Lower lobe of right lung (tissue), 2 donors: ENCODE measurements at regions not wholly inside any gene's neighbourhood (a gene's known extent, or its start where the extent isn't known, plus 50 kb on each side); places are given as distances from the start of the nearest gene placed in this dataset.
A peak's percentile ranks its signal among the peaks of the same experiment; 100 is the strongest.

Experiments used
- ATAC-seq, 2 donors: fragments of 200-7000 bp; cut with Tn5 transposase; one replicate each; pipeline ENCODE4 v1.9.1; 2020 to 2022; ENCODE audit warnings: mild to moderate bottlenecking in 2 of 2, moderate library complexity in 2 of 2
- DNase-seq: peaks from one replicate; pipeline ENCODE4 v3.0.0-alpha.2; 2020
- H3K27ac ChIP-seq: fragments of 200-600 bp; one replicate; pipeline ENCODE4 v1.8.0; 2022
- H3K27me3 ChIP-seq: fragments of 200-600 bp; one replicate; pipeline ENCODE4 v1.8.0; 2022; ENCODE audit warnings: low read depth
- H3K36me3 ChIP-seq: fragments of 200-600 bp; one replicate; pipeline ENCODE4 v1.8.0; 2022; ENCODE audit warnings: mild to moderate bottlenecking
- H3K4me1 ChIP-seq: fragments of 200-600 bp; one replicate; pipeline ENCODE4 v1.8.0; 2022
- H3K4me3 ChIP-seq: fragments of 200-600 bp; one replicate; pipeline ENCODE4 v1.8.0; 2022; ENCODE audit warnings: mild to moderate bottlenecking
- H3K9me3 ChIP-seq: fragments of 200-600 bp; one replicate; pipeline ENCODE4 v1.8.0; 2022
- CTCF ChIP-seq: fragments of 200-600 bp; IDR thresholded peaks from one replicate; pipeline ENCODE4 v1.8.0; 2022; ENCODE audit warnings: antibody characterized with exemption, mild to moderate bottlenecking
- intact Hi-C: fragments of 100-400 bp; cut with DNase I; formaldehyde crosslinking; loops from one replicate; pipeline ENCODE4 v1.11.0; 2022
- donor health status: DM: no; HTN: yes; CAD: no; lungs with severe emphysema.

DNA sequence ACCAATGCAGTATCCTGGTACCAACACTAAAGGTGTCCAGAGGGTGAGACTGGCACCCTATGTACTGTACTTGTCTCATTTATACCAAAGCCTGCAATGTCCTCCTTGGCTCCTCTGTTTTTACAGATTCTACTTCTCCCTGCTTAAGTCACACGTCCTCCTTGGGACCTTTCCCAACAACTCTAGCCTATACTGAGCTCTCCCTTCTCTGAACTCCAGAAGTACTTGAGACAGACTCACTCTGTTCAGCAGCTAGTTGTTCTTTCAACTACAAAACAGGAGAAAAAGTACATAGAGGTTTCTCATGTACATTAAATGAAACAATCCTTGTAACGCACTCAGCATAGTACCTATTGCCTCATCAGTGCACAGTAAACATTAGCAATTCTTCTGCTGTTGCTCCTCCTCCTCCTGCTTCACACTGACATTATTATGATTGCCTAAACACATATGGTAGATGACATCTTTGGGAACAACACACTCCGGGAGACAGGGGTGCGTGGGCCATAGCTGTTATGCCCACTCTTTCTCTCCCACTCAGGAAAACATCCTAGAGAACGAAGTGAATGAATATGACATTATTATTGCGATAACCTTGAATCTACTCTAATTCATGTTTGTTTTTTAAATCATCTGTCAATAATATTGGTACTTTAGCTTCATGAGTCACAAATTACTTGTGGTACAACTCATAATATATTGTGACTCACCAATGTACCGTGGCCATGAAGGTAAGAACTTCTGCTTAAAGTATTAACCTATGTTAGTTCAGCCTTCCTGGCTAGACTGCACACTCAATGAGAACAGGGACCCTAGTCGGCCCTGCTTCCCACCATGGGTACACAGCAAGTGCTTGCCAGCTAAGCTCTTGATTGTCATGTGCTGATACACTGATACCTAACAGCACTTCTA lies 180.3 kb upstream of the ADRA1B start:
- Histone ChIP-seq H3K27me3 (no peaks in the 10 kb centered on the region), H3K36me3 (no peaks in the 10 kb centered on the region), H3K4me3 (no peak overlapping the region), H3K4me1 (no peaks in the 10 kb centered on the region), H3K9me3 (no peaks in the 10 kb centered on the region), H3K27ac (no peak overlapping the region)
- ATAC-seq (peak in 1 of 2 donors; percentile 32), DNase-seq (no peak)
- intact Hi-C loops, result no loop called here
- no peak for TF ChIP-seq CTCF

DNA sequence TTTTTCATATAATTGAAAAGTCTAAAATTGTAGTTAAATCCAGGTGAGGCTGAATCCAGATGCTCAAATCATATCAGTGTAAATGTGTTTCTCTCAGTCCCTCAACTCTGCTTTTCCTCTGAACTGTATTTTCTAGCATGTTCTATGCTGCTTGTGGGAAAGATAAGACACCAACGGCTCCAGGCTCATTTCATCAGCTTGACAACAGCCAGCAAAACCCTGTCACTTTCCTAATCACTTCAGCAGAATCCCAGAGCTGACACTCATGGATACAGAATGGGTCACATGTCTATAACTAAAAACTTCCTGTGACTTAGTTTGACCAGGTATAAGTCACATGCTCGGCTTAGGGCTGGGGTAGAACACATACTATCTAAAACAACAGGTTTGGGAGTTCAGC lies 179.4 kb upstream of the ADRA1B start:
- no peaks in the 10 kb centered on the region for H3K36me3 ChIP-seq
- H3K4me1 ChIP-seq, result no peaks in the 10 kb centered on the region
- no peaks in the 10 kb centered on the region for H3K27me3 ChIP-seq
- intact Hi-C loops, result no loop called here
- DNase-seq, result no peak
- ATAC-seq, result no peak
- H3K9me3 ChIP-seq, result no peaks in the 10 kb centered on the region
- H3K27ac ChIP-seq, result no peak overlapping the region
- TF ChIP-seq CTCF, result no peak
- no peak overlapping the region for H3K4me3 ChIP-seq

DNA sequence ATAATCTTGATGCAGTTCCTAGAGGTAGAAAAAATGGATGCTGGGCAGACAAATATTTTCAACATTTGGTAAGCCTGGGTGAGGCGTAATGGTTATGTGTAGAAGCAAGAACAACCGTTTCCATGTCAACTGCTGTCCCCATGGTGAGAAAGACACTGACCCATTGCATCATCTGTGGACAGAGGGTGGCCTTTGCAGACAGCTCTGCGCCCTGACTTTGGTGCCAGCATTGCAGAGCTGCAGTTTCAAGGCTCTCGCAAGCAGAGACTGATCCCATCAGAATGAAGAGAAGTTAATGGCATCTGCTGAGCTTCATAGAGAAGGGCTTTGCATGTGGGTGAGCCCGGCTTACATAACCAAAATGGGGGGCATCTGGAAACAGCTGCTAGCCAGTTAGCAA lies 179.0 kb upstream of the ADRA1B start:
- Histone ChIP-seq H3K36me3 (no peaks in the 10 kb centered on the region), H3K27me3 (no peaks in the 10 kb centered on the region), H3K4me1 (no peaks in the 10 kb centered on the region), H3K27ac (no peak overlapping the region), H3K4me3 (no peak overlapping the region), H3K9me3 (no peaks in the 10 kb centered on the region)
- DNase-seq (no peak), ATAC-seq (no peak)
- intact Hi-C loops, result no loop called here
- TF ChIP-seq CTCF, result no peak

GRCh38 chr5:159741829-159742322 lies 174.4 kb upstream of the ADRA1B start:
- TF ChIP-seq CTCF, result no peak
- H3K27me3 ChIP-seq, result no peaks in the 10 kb centered on the region
- intact Hi-C loops, result no loop called here
- H3K27ac ChIP-seq, result no peak overlapping the region
- H3K4me3 ChIP-seq, result no peak overlapping the region
- H3K4me1 ChIP-seq, result no peaks in the 10 kb centered on the region
- H3K9me3 ChIP-seq, result no peaks in the 10 kb centered on the region
- DNase-seq (no peak), ATAC-seq (no peak)
- no peaks in the 10 kb centered on the region for H3K36me3 ChIP-seq

DNA sequence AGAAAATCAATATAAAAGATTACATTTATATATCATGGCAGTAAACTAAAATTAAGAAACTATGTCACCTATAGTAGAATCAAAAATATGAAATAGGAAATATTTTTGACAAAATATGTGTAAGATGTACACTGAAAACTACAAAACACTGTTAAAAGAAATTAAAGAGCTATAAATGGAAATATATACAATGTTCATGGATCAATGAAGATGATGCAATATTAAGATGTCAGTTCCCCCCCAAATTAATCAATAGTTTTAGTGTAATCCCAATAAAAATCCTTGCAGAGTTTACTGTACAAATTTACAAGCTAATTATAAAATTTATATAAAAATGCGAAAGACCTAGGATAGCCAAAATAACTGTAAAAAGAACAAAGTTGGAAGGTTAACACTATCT lies 173.0 kb upstream of the ADRA1B start:
- no peaks in the 10 kb centered on the region for H3K9me3 ChIP-seq
- no peaks in the 10 kb centered on the region for H3K27me3 ChIP-seq
- no peak overlapping the region for H3K4me3 ChIP-seq
- intact Hi-C loops, result no loop called here
- H3K36me3 ChIP-seq, result no peaks in the 10 kb centered on the region
- H3K27ac ChIP-seq, result no peak overlapping the region
- no peak for TF ChIP-seq CTCF
- ATAC-seq (no peak), DNase-seq (no peak)
- no peaks in the 10 kb centered on the region for H3K4me1 ChIP-seq
